Mesothelial cell of epicardium (in vitro differentiated cells): ENCODE measurements at regions not wholly inside any gene's neighbourhood (a gene's known extent, or its start where the extent isn't known, plus 50 kb on each side); places are given as distances from the start of the nearest gene placed in this dataset.

Experiments used
- DNase-seq, 2 experiments: peaks; one replicate each; pipeline ENCODE4 v3.0.0; 2021; ENCODE audit warnings: low spot score in 2 of 2; ENCODE audit not compliant: unreplicated experiment in 2 of 2
- H3K27ac Mint-ChIP-seq: 2 replicates; pipeline ENCODE4 v1.8.0; 2021; ENCODE audit warnings: mixed read lengths
- H3K27me3 Mint-ChIP-seq: 2 replicates; pipeline ENCODE4 v1.8.0; 2021; ENCODE audit warnings: low read depth, mixed read lengths
- H3K36me3 Mint-ChIP-seq: 2 replicates; pipeline ENCODE4 v1.8.0; 2021; ENCODE audit warnings: mixed read lengths
- H3K4me1 Mint-ChIP-seq: 2 replicates; pipeline ENCODE4 v1.8.0; 2021; ENCODE audit warnings: mixed read lengths
- H3K4me3 Mint-ChIP-seq: 2 replicates; pipeline ENCODE4 v1.8.0; 2021; ENCODE audit warnings: mild to moderate bottlenecking, moderate library complexity, mixed read lengths
- H3K9me3 Mint-ChIP-seq: 2 replicates; pipeline ENCODE4 v1.8.0; 2021; ENCODE audit warnings: mixed read lengths
- CTCF ChIP-seq: fragments of 200-600 bp; sonication (generic); IDR thresholded peaks from one replicate; pipeline ENCODE4 v1.5.0; 2021; ENCODE audit warnings: antibody characterized with exemption; ENCODE audit not compliant: unreplicated experiment

- TF ChIP-seq CTCF: no peak
- Mint-ChIP-seq H3K36me3 (no peaks in the 10 kb centered on the region), H3K27ac (no peak overlapping the region), H3K4me1 (peaks cover 10% of the 10 kb centered on the region), H3K27me3 (no peaks in the 10 kb centered on the region), H3K9me3 (peaks cover 4% of the 10 kb centered on the region), H3K4me3 (no peak overlapping the region)
- DNase-seq: no peak
Measured at GRCh38 chr1:193676996-193677549, 490.7 kb upstream of the B3GALT2 start.

GRCh38 chr1:193674292-193674944, 488.0 kb upstream of the B3GALT2 start:
- Mint-ChIP-seq H3K36me3 (no peaks in the 10 kb centered on the region), H3K4me1 (no peaks in the 10 kb centered on the region), H3K9me3 (peaks cover 8% of the 10 kb centered on the region), H3K27ac (no peak overlapping the region), H3K4me3 (no peak overlapping the region), H3K27me3 (no peaks in the 10 kb centered on the region)
- TF ChIP-seq CTCF: no peak
- no peak for DNase-seq

GRCh38 chr1:193666485-193667083, 480.2 kb upstream of the B3GALT2 start:
- TF ChIP-seq CTCF: no peak
- Mint-ChIP-seq H3K4me3 (no peak overlapping the region), H3K27ac (no peak overlapping the region), H3K27me3 (no peaks in the 10 kb centered on the region), H3K36me3 (no peaks in the 10 kb centered on the region), H3K9me3 (peaks cover 4% of the 10 kb centered on the region), H3K4me1 (no peaks in the 10 kb centered on the region)
- DNase-seq: no peak

- H3K27me3 Mint-ChIP-seq: no peaks in the 10 kb centered on the region
- TF ChIP-seq CTCF: no peak
- no peaks in the 10 kb centered on the region for H3K9me3 Mint-ChIP-seq
- H3K27ac Mint-ChIP-seq: no peak overlapping the region
- H3K36me3 Mint-ChIP-seq: no peaks in the 10 kb centered on the region
- H3K4me3 Mint-ChIP-seq: no peak overlapping the region
- no peak for DNase-seq
- no peaks in the 10 kb centered on the region for H3K4me1 Mint-ChIP-seq
Measured at GRCh38 chr1:193663965-193664364, 477.6 kb upstream of the B3GALT2 start.

- no peak overlapping the region for H3K4me3 Mint-ChIP-seq
- no peak for TF ChIP-seq CTCF
- DNase-seq: no peak
- peaks cover 3% of the 10 kb centered on the region for H3K4me1 Mint-ChIP-seq
- H3K27ac Mint-ChIP-seq: no peak overlapping the region
- no peaks in the 10 kb centered on the region for H3K9me3 Mint-ChIP-seq
- no peaks in the 10 kb centered on the region for H3K36me3 Mint-ChIP-seq
- H3K27me3 Mint-ChIP-seq: no peaks in the 10 kb centered on the region
Measured at GRCh38 chr1:193662030-193662429, 475.6 kb upstream of the B3GALT2 start.
